Duodenal mucosa (tissue), 2 donors: ENCODE measurements at regions not wholly inside any gene's neighbourhood (a gene's known extent, or its start where the extent isn't known, plus 50 kb on each side); places are given as distances from the start of the nearest gene placed in this dataset.

Experiments used
- H3K27ac ChIP-seq: one replicate; pipeline ENCODE4 v1.7.0; 2013; ENCODE audit warnings: low read depth, low read length
- H3K27me3 ChIP-seq, 2 donors: one replicate each; pipeline ENCODE4 v1.7.0; 2013; ENCODE audit warnings: low read length in 2 of 2, control low read depth in 1 of 2; ENCODE audit not compliant: insufficient read depth in 2 of 2, control insufficient read depth in 1 of 2
- H3K36me3 ChIP-seq, 2 donors: one replicate each; pipeline ENCODE4 v1.7.0; 2013; ENCODE audit warnings: low read length in 2 of 2, control low read depth in 1 of 2; ENCODE audit not compliant: insufficient read depth in 2 of 2, control insufficient read depth in 1 of 2
- H3K4me1 ChIP-seq, 2 donors: one replicate each; pipeline ENCODE4 v1.7.0; 2013; ENCODE audit warnings: low read length in 2 of 2, control low read depth in 1 of 2; ENCODE audit not compliant: insufficient read depth in 2 of 2, control insufficient read depth in 1 of 2
- H3K4me3 ChIP-seq, 2 donors: one replicate each; pipeline ENCODE4 v1.7.0; 2013; ENCODE audit warnings: low read length in 2 of 2, low read depth in 1 of 2
- H3K9ac ChIP-seq, 2 donors: one replicate each; pipeline ENCODE4 v1.7.0; 2013; ENCODE audit warnings: low read length in 2 of 2, low read depth in 1 of 2
- H3K9me3 ChIP-seq, 2 donors: one replicate each; pipeline ENCODE4 v1.7.0; 2013; ENCODE audit warnings: low read length in 2 of 2, control low read depth in 1 of 2; ENCODE audit not compliant: control insufficient read depth in 1 of 2

GRCh38 chr7:41819645-41820044 is 116.8 kb upstream of the INHBA start:
- H3K27me3 ChIP-seq, result no peaks in the 10 kb centered on the region
- no peaks in the 10 kb centered on the region for H3K9me3 ChIP-seq
- H3K9ac ChIP-seq, result no peak overlapping the region
- H3K27ac ChIP-seq, result no peak overlapping the region
- H3K36me3 ChIP-seq, result no peaks in the 10 kb centered on the region
- H3K4me1 ChIP-seq, result no peaks in the 10 kb centered on the region
- no peak overlapping the region for H3K4me3 ChIP-seq

GRCh38 chr7:41818765-41819398 is 116.0 kb upstream of the INHBA start:
- H3K9ac ChIP-seq, result no peak overlapping the region

GRCh38 chr7:41817386-41817785 is 114.5 kb upstream of the INHBA start:
- Histone ChIP-seq H3K27me3 (no peaks in the 10 kb centered on the region), H3K4me3 (no peak overlapping the region), H3K9ac (no peak overlapping the region), H3K27ac (no peak overlapping the region), H3K9me3 (no peaks in the 10 kb centered on the region), H3K4me1 (no peaks in the 10 kb centered on the region), H3K36me3 (no peaks in the 10 kb centered on the region)

More at GRCh38 chr7:41818765-41819398, 116.0 kb upstream of the INHBA start:
- Histone ChIP-seq H3K4me1 (no peaks in the 10 kb centered on the region), H3K27ac (no peak overlapping the region), H3K9me3 (no peaks in the 10 kb centered on the region), H3K27me3 (no peaks in the 10 kb centered on the region), H3K36me3 (no peaks in the 10 kb centered on the region), H3K4me3 (no peak overlapping the region)

- Histone ChIP-seq H3K4me3 (no peak overlapping the region), H3K9ac (no peak overlapping the region), H3K27ac (no peak overlapping the region), H3K27me3 (no peaks in the 10 kb centered on the region), H3K9me3 (no peaks in the 10 kb centered on the region), H3K36me3 (no peaks in the 10 kb centered on the region), H3K4me1 (no peaks in the 10 kb centered on the region)
Observed at GRCh38 chr7:41816111-41816510, 113.2 kb upstream of the INHBA start.

GRCh38 chr7:41814888-41815287 is 112.0 kb upstream of the INHBA start:
- H3K9me3 ChIP-seq, result no peaks in the 10 kb centered on the region
- no peak overlapping the region for H3K4me3 ChIP-seq

GRCh38 chr7:41813286-41813685 is 110.4 kb upstream of the INHBA start:
- H3K4me3 ChIP-seq, result no peak overlapping the region
- no peak overlapping the region for H3K27ac ChIP-seq
- no peaks in the 10 kb centered on the region for H3K27me3 ChIP-seq
- H3K9ac ChIP-seq, result no peak overlapping the region
- no peaks in the 10 kb centered on the region for H3K9me3 ChIP-seq
- H3K36me3 ChIP-seq, result no peaks in the 10 kb centered on the region
- H3K4me1 ChIP-seq, result no peaks in the 10 kb centered on the region

More at GRCh38 chr7:41814888-41815287, 112.0 kb upstream of the INHBA start:
- Histone ChIP-seq H3K27me3 (no peaks in the 10 kb centered on the region), H3K36me3 (no peaks in the 10 kb centered on the region), H3K4me1 (no peaks in the 10 kb centered on the region), H3K9ac (no peak overlapping the region), H3K27ac (no peak overlapping the region)

GRCh38 chr7:41811941-41812340 is 109.1 kb upstream of the INHBA start:
- H3K4me1 ChIP-seq, result no peaks in the 10 kb centered on the region
- H3K36me3 ChIP-seq, result no peaks in the 10 kb centered on the region
- no peaks in the 10 kb centered on the region for H3K9me3 ChIP-seq
- no peak overlapping the region for H3K4me3 ChIP-seq
- H3K9ac ChIP-seq, result no peak overlapping the region
- H3K27ac ChIP-seq, result no peak overlapping the region
- H3K27me3 ChIP-seq, result no peaks in the 10 kb centered on the region

GRCh38 chr7:41809940-41810576 is 107.2 kb upstream of the INHBA start:
- H3K27ac ChIP-seq, result no peak overlapping the region
- H3K36me3 ChIP-seq, result no peaks in the 10 kb centered on the region
- H3K9me3 ChIP-seq, result no peaks in the 10 kb centered on the region
- no peak overlapping the region for H3K4me3 ChIP-seq
- no peaks in the 10 kb centered on the region for H3K4me1 ChIP-seq
- no peak overlapping the region for H3K9ac ChIP-seq
- H3K27me3 ChIP-seq, result no peaks in the 10 kb centered on the region

- no peak overlapping the region for H3K9ac ChIP-seq
- no peaks in the 10 kb centered on the region for H3K27me3 ChIP-seq
- no peaks in the 10 kb centered on the region for H3K9me3 ChIP-seq
- no peaks in the 10 kb centered on the region for H3K4me1 ChIP-seq
- no peak overlapping the region for H3K27ac ChIP-seq
- H3K4me3 ChIP-seq, result no peak overlapping the region
- no peaks in the 10 kb centered on the region for H3K36me3 ChIP-seq
Observed at GRCh38 chr7:41809529-41809939, 106.6 kb upstream of the INHBA start.

- Histone ChIP-seq H3K4me3 (no peak overlapping the region), H3K9me3 (no peaks in the 10 kb centered on the region), H3K27ac (no peak overlapping the region), H3K27me3 (no peaks in the 10 kb centered on the region), H3K36me3 (no peaks in the 10 kb centered on the region), H3K9ac (no peak overlapping the region), H3K4me1 (no peaks in the 10 kb centered on the region)
Observed at GRCh38 chr7:41809116-41809515, 106.2 kb upstream of the INHBA start.
